ENCODE measurements at regions not wholly inside any gene's neighbourhood (a gene's known extent, or its start where the extent isn't known, plus 50 kb on each side); places are given as distances from the start of the nearest gene placed in this dataset.
"Not testable (repeated sequence)": the region's sequence is repeated elsewhere in the genome, so short reads cannot be mapped to it uniquely, and the experiment has no call there.

DNA sequence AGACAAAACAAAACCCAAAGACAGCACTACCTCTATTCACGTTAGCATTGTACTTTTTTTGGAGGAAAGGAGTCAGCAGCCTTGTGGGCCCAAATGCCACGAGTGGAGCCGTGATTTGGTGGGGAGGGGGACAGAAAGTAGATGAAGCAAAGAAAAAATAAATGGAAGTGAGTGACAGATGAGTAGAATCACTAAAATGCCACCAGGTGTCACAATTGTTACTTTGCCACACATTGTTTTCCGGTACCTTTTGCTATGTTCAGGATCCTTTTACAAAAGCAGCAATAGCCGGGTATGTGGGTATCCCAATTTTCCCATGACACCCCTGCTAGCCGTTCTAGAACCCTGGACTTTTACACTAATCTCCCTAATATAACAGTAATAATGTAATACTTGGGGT, 85.0 kb upstream of the AK4 start:
- no peak for DNase-seq

GRCh38 chr1:65064981-65065380, 83.0 kb upstream of the AK4 start:
- no peak for DNase-seq

GRCh38 chr1:65065524-65066418, 82.2 kb upstream of the AK4 start:
- no peak for DNase-seq

GRCh38 chr1:65066419-65066765, 81.6 kb upstream of the AK4 start:
- no peak for DNase-seq

GRCh38 chr1:65066766-65067490, 81.1 kb upstream of the AK4 start:
- peak; percentile 52 for DNase-seq

DNA sequence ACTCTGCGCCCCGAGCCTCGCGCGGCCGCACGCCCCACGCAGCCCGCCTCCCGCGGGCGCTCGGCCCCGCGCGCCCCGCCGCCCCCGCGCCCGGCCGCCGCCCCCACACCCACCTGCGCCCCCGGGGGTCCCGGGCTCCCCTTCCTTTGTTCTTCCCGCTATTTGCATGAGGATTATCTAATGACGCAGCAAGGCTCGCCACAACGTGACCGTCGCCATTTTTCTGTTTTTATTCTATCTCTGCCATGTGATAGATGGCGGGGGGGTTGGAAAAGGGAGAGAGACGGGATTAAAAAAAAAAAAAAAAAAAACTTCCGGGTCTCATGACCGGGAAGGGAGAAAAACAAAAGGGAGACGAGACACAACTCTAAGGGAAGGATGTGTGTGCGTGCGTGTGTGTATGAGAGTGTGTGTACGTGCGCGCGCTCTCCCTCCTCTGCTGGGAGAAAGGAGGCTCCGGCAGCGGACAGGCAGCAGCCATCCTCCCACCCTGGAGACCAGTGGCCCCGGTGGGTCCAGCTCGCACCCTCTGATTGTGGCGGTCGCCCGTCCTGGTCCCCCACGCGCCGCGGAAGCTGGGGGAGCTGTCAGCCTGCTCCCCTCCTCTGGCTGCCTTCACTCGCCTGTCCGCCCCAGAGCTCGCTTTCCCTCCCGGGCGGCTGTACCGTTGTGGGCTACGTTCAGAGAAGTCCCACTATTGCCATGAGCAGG, 80.4 kb upstream of the AK4 start:
- peak; percentile 63 for DNase-seq

- no peak for DNase-seq
These were observed 79.6 kb upstream of the AK4 start for GRCh38 chr1:65068202-65069010.

DNA sequence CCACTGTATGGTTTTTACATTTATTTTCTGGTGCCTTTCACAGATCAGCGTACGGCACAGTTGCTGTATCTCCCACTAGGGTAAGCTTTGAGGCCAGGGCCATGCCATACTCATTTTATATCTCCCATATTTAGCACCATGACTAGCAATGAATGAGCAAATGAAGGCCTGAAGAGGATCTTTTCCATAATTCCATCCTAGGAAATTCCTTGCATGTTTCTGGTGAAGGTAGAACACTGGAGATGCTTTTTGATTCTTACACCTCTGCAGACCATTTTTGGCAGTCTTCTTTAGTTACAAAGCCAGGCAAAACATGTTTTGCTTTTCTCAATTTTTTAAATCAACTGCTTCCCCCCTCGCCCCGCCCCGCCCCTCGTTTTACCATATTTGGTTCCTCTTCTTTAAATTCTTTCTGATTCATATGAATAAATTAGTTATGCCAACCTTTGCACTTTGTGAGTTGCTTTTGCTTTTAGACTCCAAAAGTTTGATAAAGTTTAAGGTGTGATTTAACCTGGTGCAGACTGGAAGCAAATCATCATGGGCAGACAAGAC, 78.9 kb upstream of the AK4 start:
- no peak for DNase-seq

DNA sequence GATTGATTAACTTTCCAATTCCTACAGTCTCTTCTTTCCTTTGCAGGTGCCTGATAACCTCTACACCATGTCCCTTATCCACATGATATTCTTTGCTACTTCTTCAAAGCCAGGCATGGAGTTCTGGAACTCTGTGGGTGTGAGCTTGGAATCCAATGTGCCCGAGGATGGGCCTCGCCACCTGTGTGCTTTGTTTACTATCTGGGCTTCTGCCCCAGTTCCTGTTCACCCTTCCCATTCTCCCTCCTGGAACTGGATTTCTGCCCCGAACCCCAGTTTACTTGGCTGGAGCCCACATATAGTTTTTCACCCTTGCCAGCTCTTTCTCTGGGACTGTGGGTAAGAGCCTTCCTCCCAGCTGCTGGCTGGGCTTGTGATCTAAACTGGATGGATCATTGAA, 75.2 kb upstream of the AK4 start:
- no peak for DNase-seq

GRCh38 chr1:65075123-65075976, 72.7 kb upstream of the AK4 start:
- peak; percentile 53 for DNase-seq

- no peak for DNase-seq
These were observed 70.6 kb upstream of the AK4 start for GRCh38 chr1:65077369-65077768.

DNA sequence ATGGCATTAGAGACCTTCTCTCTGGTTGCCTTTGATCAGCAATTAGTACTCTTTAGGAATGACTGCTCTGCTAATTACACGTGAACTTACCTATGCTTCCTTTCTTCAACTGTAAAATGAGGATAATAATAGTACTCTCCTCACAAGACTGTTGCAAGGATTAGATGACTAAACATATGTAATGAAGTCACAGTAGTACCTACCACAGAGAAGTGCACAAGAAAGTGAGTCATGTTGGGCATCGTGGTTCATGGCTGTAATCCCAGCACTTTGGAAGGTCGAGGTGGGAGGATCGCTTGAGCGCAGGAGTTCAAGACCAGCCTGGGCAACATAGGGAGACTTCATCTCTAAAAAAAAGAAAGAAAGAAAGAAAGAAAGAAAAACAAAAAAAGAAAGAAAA, 68.1 kb upstream of the AK4 start:
- DNase-seq = no peak

DNA sequence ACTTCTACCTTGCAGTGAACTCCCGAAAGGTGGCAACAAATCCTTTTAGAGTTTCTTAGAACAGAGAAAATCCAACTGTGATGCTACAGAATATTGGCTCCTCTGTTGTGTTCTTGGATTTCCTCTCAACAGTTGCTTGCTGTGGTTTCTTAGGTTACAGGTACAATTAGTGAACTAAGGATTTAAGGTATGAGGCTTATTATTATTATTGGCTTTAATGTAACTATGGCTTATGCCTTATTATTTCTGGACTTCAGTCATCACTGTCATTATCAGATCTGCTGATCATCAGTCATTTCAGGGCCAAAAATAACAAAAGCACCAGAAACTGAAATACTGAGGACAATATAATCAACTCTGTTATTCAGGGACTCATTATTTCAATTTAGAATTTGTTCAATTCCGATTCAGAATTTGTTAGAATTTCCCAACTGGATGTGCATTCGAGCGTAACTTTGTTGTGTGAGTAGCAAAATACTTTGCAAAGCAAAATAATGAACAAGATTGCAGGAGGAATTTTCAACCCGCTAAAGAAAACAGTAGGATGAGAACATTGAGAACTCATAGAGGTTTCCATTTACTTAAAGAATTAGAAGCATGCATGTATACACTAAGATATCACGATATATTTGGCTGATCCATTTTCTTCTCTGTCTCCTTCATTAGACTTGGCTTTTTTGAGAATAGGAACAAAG, 65.5 kb upstream of the AK4 start:
- no peak for DNase-seq

DNA sequence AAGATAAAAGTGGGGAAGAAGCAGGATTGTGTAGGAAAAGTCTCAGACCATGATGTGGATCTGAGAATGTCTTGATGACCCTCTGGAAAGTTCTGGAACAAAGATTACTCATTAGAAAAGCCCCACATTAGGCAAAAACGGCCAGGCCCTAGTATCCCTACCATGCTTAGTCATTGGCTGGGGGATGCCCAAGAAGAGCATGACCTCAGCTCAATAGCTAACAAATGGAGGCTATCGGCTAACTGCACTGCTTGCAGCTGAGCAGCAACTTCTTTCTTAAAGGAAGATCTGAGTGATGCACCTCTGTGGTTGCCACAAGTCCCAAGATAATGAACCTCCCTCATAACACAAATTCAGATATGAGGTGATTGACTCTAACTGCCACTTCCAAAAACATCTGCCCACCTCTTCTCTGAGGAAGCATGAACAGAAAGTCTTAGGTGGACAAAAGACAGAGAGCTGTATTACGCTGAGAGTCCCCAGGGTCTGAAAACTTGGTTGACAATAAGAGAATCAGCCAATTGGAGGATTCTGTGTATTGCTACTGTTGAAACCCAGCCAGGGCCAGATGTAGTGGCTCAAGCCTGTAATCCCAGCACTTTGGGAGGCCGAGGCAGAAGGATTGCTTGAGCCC, 64.6 kb upstream of the AK4 start:
- DNase-seq = no peak

GRCh38 chr1:65084066-65084465, 63.9 kb upstream of the AK4 start:
- DNase-seq = no peak

DNA sequence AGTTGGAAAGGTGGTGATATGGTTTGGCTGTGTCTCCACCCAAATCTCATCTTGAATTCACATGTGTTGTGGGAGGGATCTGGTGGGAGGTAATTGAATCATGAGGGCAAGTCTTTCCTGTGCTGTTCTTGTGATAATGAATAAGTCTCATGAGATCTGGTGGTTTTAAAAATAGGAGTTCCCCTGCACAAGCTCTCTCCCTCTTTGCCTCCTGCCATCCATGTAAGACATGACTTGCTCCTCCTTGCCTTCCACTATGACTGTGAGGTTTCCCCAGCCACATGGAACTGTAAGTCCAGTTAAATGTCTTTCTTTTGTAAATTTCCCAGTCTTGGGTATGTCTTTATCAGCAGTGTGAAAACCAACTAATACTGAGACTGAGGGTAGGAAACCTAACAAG, 60.5 kb upstream of the AK4 start:
- DNase-seq = not testable (repeated sequence)

DNA sequence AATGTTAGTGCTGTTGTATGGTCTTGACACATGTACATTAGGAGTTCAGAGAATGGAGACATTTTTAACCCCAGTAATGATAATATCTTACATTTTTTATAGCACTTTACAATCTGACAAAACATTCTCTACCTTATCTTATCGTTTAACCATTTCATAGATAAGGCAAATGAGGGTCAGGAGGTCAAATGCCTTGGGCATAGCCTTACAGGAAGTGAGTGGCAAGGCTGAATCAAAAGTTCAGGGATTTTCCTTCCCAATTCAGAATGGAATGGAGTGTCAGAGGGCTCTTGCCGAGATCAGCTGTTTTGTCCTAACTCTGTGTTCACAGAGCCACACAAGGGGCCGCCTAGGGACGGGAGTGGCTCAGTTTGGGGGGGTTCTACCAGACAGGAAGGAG, 57.6 kb upstream of the AK4 start:
- DNase-seq = no peak

DNA sequence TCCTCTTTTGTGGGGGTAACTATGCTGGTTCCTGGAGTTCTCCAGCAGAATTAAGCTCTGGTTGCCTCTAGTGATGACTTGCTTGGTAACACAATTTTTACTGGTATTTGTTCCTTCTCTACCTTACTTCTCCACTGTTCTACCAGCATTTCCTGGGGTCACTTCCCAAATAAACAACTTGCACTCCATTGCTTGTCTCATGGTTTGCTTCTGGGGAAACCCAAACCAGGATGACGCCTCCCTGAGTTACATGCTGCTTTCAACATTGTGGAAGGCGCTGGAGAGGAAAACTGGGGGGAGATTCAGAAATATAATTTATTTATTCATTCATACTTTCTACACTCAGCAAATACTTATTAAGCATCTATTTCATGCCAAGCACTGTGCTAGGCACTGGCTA, 55.3 kb upstream of the AK4 start:
- no peak for DNase-seq

DNA sequence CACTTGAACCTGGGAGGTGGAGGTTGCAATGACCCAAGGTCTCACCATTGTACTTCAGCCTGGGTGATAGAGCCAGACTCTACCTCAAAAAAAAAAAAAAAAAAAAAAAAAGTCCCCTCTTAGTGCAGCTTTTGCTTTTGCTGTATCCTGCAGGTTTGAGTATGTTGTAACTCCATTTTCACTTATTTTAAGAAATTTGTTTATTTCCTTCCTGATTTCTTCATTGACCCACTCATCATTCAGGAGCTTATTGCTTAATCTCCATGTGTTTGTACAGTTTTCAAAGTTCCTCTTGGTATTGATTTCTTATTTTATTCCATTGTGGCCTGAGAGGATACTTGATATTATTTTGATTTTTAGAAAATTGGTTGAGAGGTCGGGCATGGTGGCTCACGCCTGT, 50.9 kb upstream of the AK4 start:
- no peak for DNase-seq
